Spleen (tissue), 11 donors: ENCODE measurements at regions not wholly inside any gene's neighbourhood (a gene's known extent, or its start where the extent isn't known, plus 50 kb on each side); places are given as distances from the start of the nearest gene placed in this dataset.

ENCODE experiments used
- DNase-seq: peaks from one replicate; pipeline ENCODE4 v3.0.0-alpha.2; 2020
- H3K27ac ChIP-seq, 8 donors: fragments of 200-600 bp; sonication (generic) in 7 of 8; 1 replicate in 4 of 8; 2 replicates in 4 of 8; pipeline versions ENCODE4 v1.5.0 to v1.8.0; 2016 to 2021; ENCODE audit warnings: inconsistent platforms in 4 of 8, mild to moderate bottlenecking in 4 of 8, moderate library complexity in 1 of 8
- H3K27me3 ChIP-seq, 7 donors: fragments of 200-600 bp; sonication (generic) in 6 of 7; replicated peaks in 1 of 7; 1 replicate in 4 of 7; 2 replicates in 3 of 7; pipeline versions ENCODE4 v1.5.0 to v1.8.0; 2016 to 2021; ENCODE audit warnings: inconsistent platforms in 3 of 7, mild to moderate bottlenecking in 1 of 7
- H3K36me3 ChIP-seq, 6 donors: fragments of 200-600 bp; sonication (generic) in 5 of 6; 1 replicate in 4 of 6; 2 replicates in 2 of 6; pipeline versions ENCODE4 v1.5.0 to v1.8.0; 2016 to 2021; ENCODE audit warnings: inconsistent platforms in 2 of 6
- H3K4me1 ChIP-seq, 6 donors: fragments of 200-600 bp; sonication (generic) in 5 of 6; 1 replicate in 3 of 6; 2 replicates in 3 of 6; pipeline versions ENCODE4 v1.5.0 to v1.8.0; 2016 to 2021; ENCODE audit warnings: inconsistent platforms in 3 of 6
- H3K4me3 ChIP-seq, 8 donors: fragments of 200-600 bp; sonication (generic) in 7 of 8; 1 replicate in 4 of 8; 2 replicates in 4 of 8; pipeline versions ENCODE4 v1.5.0 to v1.8.0; 2016 to 2021; ENCODE audit warnings: inconsistent platforms in 4 of 8, mild to moderate bottlenecking in 4 of 8, moderate library complexity in 2 of 8
- H3K9me3 ChIP-seq, 8 donors: fragments of 200-600 bp; sonication (generic) in 7 of 8; 1 replicate in 4 of 8; 2 replicates in 4 of 8; pipeline versions ENCODE4 v1.5.0 to v1.8.0; 2016 to 2021; ENCODE audit warnings: inconsistent platforms in 4 of 8
- CTCF ChIP-seq, 11 experiments: fragments of 200-600 bp in 7 of 11; fragments of 450-650 bp in 4 of 11; sonication (generic) in 4 of 11; IDR thresholded peaks in 8 of 11; conservative IDR thresholded peaks in 3 of 11; 1 replicate in 7 of 11; 2 replicates in 4 of 11; pipeline versions ENCODE4 v1.4.0 to v1.8.0; 2016 to 2021; ENCODE audit warnings: antibody characterized with exemption in 11 of 11, inconsistent platforms in 4 of 11, mild to moderate bottlenecking in 1 of 11
- POLR2A ChIP-seq, 3 donors: fragments of 450-650 bp; IDR thresholded peaks; one replicate each; pipeline ENCODE4 v1.5.1; 2017; ENCODE audit warnings: antibody characterized with exemption in 3 of 3, mild to moderate bottlenecking in 1 of 3
- POLR2AphosphoS5 ChIP-seq, 3 donors: sonication (generic); formaldehyde crosslinking; IDR thresholded peaks; one replicate each; pipeline ENCODE4 v1.5.1; 2017; ENCODE audit warnings: antibody characterized with exemption in 3 of 3
- WGBS, 5 donors: extraction: QIAGEN DNeasy Blood & Tissue Kit in 3 of 5; methylation state at CpG; one replicate each; pipeline versions ENCODE4 v1.1.5 to v1.1.7; 2013 to 2018; 5-methylcytosine and 5-hydroxymethylcytosine counted together
- intact Hi-C: fragments of 100-400 bp; cut with DNase I; formaldehyde crosslinking; loops from one replicate; pipeline ENCODE4 v1.15.0; 2023; ENCODE audit warnings: low total_unique reads
- donor health status: healthy with polysubstance abuse.
- donor health status: DM: no; HTN: no; CAD: no; lungs with moderate emphysema.
- donor health status: DM: no; HTN: no; CAD: no.
- donor health status: Bipolar disorder and iron deficiency.
- donor health status: healthy.
- donor health status: DM: no; HTN: no; CAD: no.
- donor health status: DM: yes; HTN: yes; CAD: no.

- peaks cover 0 to 41% (median 0%) of the 10 kb centered on the region in 7 donors for H3K27me3 ChIP-seq
- no peak overlapping the region for H3K27ac ChIP-seq
- intact Hi-C loops: no loop called here
- WGBS, 5 donors: 92 to 96% (median 96%) methylated on average over 63 to 66 of the region's 66 CpGs
- H3K9me3 ChIP-seq: no peaks in the 10 kb centered on the region
- DNase-seq: peak; percentile 54
- peaks cover 0 to 11% (median 0%) of the 10 kb centered on the region in 6 donors for H3K4me1 ChIP-seq
- TF ChIP-seq POLR2A (IDR thresholded peaks at IDR 0.05) (no peak), CTCF (IDR thresholded peaks at IDR 0.05 in 8 of 11, conservative IDR thresholded peaks at IDR 0.05 in 3 of 11) (no peak), POLR2AphosphoS5 (IDR thresholded peaks at IDR 0.05) (no peak)
- no peaks in the 10 kb centered on the region for H3K36me3 ChIP-seq
- H3K4me3 ChIP-seq: no peak overlapping the region
Observed at GRCh38 chr4:3642056-3642630, 109.9 kb upstream of the LRPAP1 start.

GRCh38 chr4:3641501-3641900 lies 109.3 kb upstream of the LRPAP1 start:
- WGBS, 5 donors: 89 to 94% (median 91%) methylated on average over 11 to 12 of the region's 12 CpGs
- Histone ChIP-seq H3K4me1 (peaks cover 0 to 11% (median 0%) of the 10 kb centered on the region in 6 donors), H3K27ac (peak overlapping the region in 2 of 8 donors; percentile 79 to 81), H3K9me3 (no peaks in the 10 kb centered on the region), H3K4me3 (no peak overlapping the region), H3K27me3 (peaks cover 0 to 41% (median 0%) of the 10 kb centered on the region in 7 donors), H3K36me3 (no peaks in the 10 kb centered on the region)
- intact Hi-C loops: no loop called here
- peak; percentile 62 for DNase-seq
- TF ChIP-seq POLR2AphosphoS5 (IDR thresholded peaks at IDR 0.05): no peak
- no peak for TF ChIP-seq POLR2A (IDR thresholded peaks at IDR 0.05)
- no peak for TF ChIP-seq CTCF (IDR thresholded peaks at IDR 0.05 in 8 of 11, conservative IDR thresholded peaks at IDR 0.05 in 3 of 11)

GRCh38 chr4:3640587-3640962 lies 108.4 kb upstream of the LRPAP1 start:
- peaks cover 0 to 34% (median 0%) of the 10 kb centered on the region in 7 donors for H3K27me3 ChIP-seq
- DNase-seq: peak; percentile 78
- intact Hi-C loops: no loop called here
- no peaks in the 10 kb centered on the region for H3K9me3 ChIP-seq
- H3K27ac ChIP-seq: peak overlapping the region in 7 of 8 donors; percentile 48 to 81 (median 73)
- WGBS, 5 donors: 52 to 70% (median 59%) methylated on average over 14 to 15 of the region's 15 CpGs
- no peaks in the 10 kb centered on the region for H3K36me3 ChIP-seq
- TF ChIP-seq POLR2A (IDR thresholded peaks at IDR 0.05) (no peak), POLR2AphosphoS5 (IDR thresholded peaks at IDR 0.05) (peak; percentile 73 to 80 (median 77)), CTCF (IDR thresholded peaks at IDR 0.05 in 8 of 11, conservative IDR thresholded peaks at IDR 0.05 in 3 of 11) (peak in 2 of 11 experiments; percentile 20 to 28)
- H3K4me1 ChIP-seq: peaks cover 0 to 7% (median 0%) of the 10 kb centered on the region in 6 donors
- H3K4me3 ChIP-seq: no peak overlapping the region

GRCh38 chr4:3639613-3640586 lies 107.7 kb upstream of the LRPAP1 start:
- peak overlapping the region; percentile 35 to 81 (median 72) for H3K27ac ChIP-seq
- intact Hi-C loops: no loop called here
- H3K9me3 ChIP-seq: no peaks in the 10 kb centered on the region
- H3K4me3 ChIP-seq: no peak overlapping the region
- TF ChIP-seq POLR2AphosphoS5 (IDR thresholded peaks at IDR 0.05): no peak
- TF ChIP-seq POLR2A (IDR thresholded peaks at IDR 0.05): no peak
- no peak for TF ChIP-seq CTCF (IDR thresholded peaks at IDR 0.05 in 8 of 11, conservative IDR thresholded peaks at IDR 0.05 in 3 of 11)
- H3K4me1 ChIP-seq: no peaks in the 10 kb centered on the region
- WGBS, 5 donors: 69 to 81% (median 75%) methylated on average over 22 of the region's 22 CpGs
- H3K36me3 ChIP-seq: no peaks in the 10 kb centered on the region
- peaks cover 0 to 27% (median 0%) of the 10 kb centered on the region in 7 donors for H3K27me3 ChIP-seq
- DNase-seq: peak; percentile 53
